ENCODE measurements at regions not wholly inside any gene's neighbourhood (a gene's known extent, or its start where the extent isn't known, plus 50 kb on each side); places are given as distances from the start of the nearest gene placed in this dataset.

GRCh38 chr11:70688142-70688541, 289.8 kb downstream of the CTTN start:
- DNase-seq = no peak

GRCh38 chr11:70689764-70690163, 291.4 kb downstream of the CTTN start:
- no peak for DNase-seq

- no peak for DNase-seq
These were observed 293.8 kb downstream of the CTTN start for GRCh38 chr11:70692131-70692530.

GRCh38 chr11:70694371-70694770, 296.0 kb downstream of the CTTN start:
- no peak for DNase-seq

GRCh38 chr11:70695086-70695960, 297.0 kb downstream of the CTTN start:
- no peak for DNase-seq

- no peak for DNase-seq
These were observed 297.7 kb downstream of the CTTN start for GRCh38 chr11:70696076-70696475.

- no peak for DNase-seq
These were observed 298.2 kb downstream of the CTTN start for GRCh38 chr11:70696564-70696963.

- no peak for DNase-seq
These were observed 299.4 kb downstream of the CTTN start for GRCh38 chr11:70697701-70698100.

- no peak for DNase-seq
These were observed 300.5 kb downstream of the CTTN start for GRCh38 chr11:70698871-70699270.

GRCh38 chr11:70699294-70700221, 301.2 kb downstream of the CTTN start:
- DNase-seq = no peak

- DNase-seq = no peak
These were observed 302.1 kb downstream of the CTTN start for GRCh38 chr11:70700453-70700852.

GRCh38 chr11:70700871-70701270, 302.5 kb downstream of the CTTN start:
- DNase-seq = no peak

GRCh38 chr11:70702040-70702648, 303.8 kb downstream of the CTTN start:
- DNase-seq = no peak

- DNase-seq = no peak
These were observed 305.1 kb downstream of the CTTN start for GRCh38 chr11:70703141-70704064.

GRCh38 chr11:70705097-70705496, 306.8 kb downstream of the CTTN start:
- no peak for DNase-seq

- no peak for DNase-seq
These were observed 307.6 kb downstream of the CTTN start for GRCh38 chr11:70705930-70706329.

- no peak for DNase-seq
These were observed 309.5 kb downstream of the CTTN start for GRCh38 chr11:70707821-70708220.

- no peak for DNase-seq
These were observed 311.3 kb downstream of the CTTN start for GRCh38 chr11:70709596-70709995.

- no peak for DNase-seq
These were observed 311.9 kb downstream of the CTTN start for GRCh38 chr11:70710192-70710591.

GRCh38 chr11:70710601-70711000, 312.3 kb downstream of the CTTN start:
- no peak for DNase-seq

- no peak for DNase-seq
These were observed 313.0 kb downstream of the CTTN start for GRCh38 chr11:70711095-70711910.

- DNase-seq = no peak
These were observed 313.5 kb downstream of the CTTN start for GRCh38 chr11:70711911-70712185.
